Testis (tissue), 2 donors: ENCODE measurements at regions not wholly inside any gene's neighbourhood (a gene's known extent, or its start where the extent isn't known, plus 50 kb on each side); places are given as distances from the start of the nearest gene placed in this dataset.

Experiments
- DNase-seq: peaks from one replicate; pipeline ENCODE4 v3.0.0-alpha.2; 2019
- H3K27ac ChIP-seq, 2 donors: fragments of 200-600 bp; sonication (generic); one replicate each; pipeline ENCODE4 v1.5.1; 2019
- H3K27me3 ChIP-seq: fragments of 200-600 bp; sonication (generic); one replicate; pipeline ENCODE4 v1.5.1; 2019
- H3K36me3 ChIP-seq: fragments of 200-600 bp; sonication (generic); one replicate; pipeline ENCODE4 v1.5.1; 2017; ENCODE audit warnings: low read depth; ENCODE audit errors: missing control alignments
- H3K4me1 ChIP-seq: fragments of 200-600 bp; sonication (generic); one replicate; pipeline ENCODE4 v1.5.1; 2019
- H3K4me3 ChIP-seq, 2 donors: fragments of 200-600 bp; sonication (generic); one replicate each; pipeline ENCODE4 v1.5.1; 2017 to 2019
- H3K9me3 ChIP-seq: fragments of 200-600 bp; sonication (generic); one replicate; pipeline ENCODE4 v1.5.1; 2017
- CTCF ChIP-seq, 3 experiments: fragments of 450-650 bp in 2 of 3; fragments of 200-600 bp in 1 of 3; sonication (generic) in 1 of 3; IDR thresholded peaks; one replicate each; pipeline ENCODE4 v1.5.1; 2016 to 2019; ENCODE audit warnings: antibody characterized with exemption in 3 of 3, mild to moderate bottlenecking in 2 of 3, moderate library complexity in 1 of 3
- POLR2A ChIP-seq: fragments of 450-650 bp; IDR thresholded peaks from one replicate; pipeline ENCODE4 v1.6.1; 2017; ENCODE audit warnings: antibody characterized with exemption, mild to moderate bottlenecking, moderate library complexity
- WGBS, 2 donors: methylation state at CpG; one replicate each; pipeline ENCODE4 v1.1.5; 2018; 5-methylcytosine and 5-hydroxymethylcytosine counted together
- intact Hi-C: fragments of 100-400 bp; cut with DNase I; formaldehyde crosslinking; loops from one replicate; pipeline ENCODE4 v1.15.1; 2023; ENCODE audit warnings: low total_unique reads

GRCh38 chr17:13400491-13400890 is 201.2 kb downstream of the HS3ST3A1 start:
- H3K4me1 ChIP-seq: no peaks in the 10 kb centered on the region
- DNase-seq: no peak
- no peaks in the 10 kb centered on the region for H3K27me3 ChIP-seq
- intact Hi-C loops: no loop called here
- H3K36me3 ChIP-seq: no peaks in the 10 kb centered on the region
- WGBS, 2 donors: 81 to 86% methylated on average over 2 of the region's 2 CpGs
- no peak overlapping the region for H3K27ac ChIP-seq
- TF ChIP-seq CTCF (IDR thresholded peaks at IDR 0.05) (no peak), POLR2A (no peak)
- H3K9me3 ChIP-seq: no peaks in the 10 kb centered on the region
- no peak overlapping the region for H3K4me3 ChIP-seq

GRCh38 chr17:13398853-13399252 is 202.9 kb downstream of the HS3ST3A1 start:
- Histone ChIP-seq H3K36me3 (no peaks in the 10 kb centered on the region), H3K9me3 (no peaks in the 10 kb centered on the region), H3K4me1 (no peaks in the 10 kb centered on the region), H3K27me3 (no peaks in the 10 kb centered on the region), H3K27ac (no peak overlapping the region), H3K4me3 (no peak overlapping the region)
- no peak for DNase-seq
- intact Hi-C loops: no loop called here
- 90 to 94% methylated on average over 1 of the region's 1 CpG for WGBS, 2 donors
- no peak for TF ChIP-seq CTCF (IDR thresholded peaks at IDR 0.05)
- no peak for TF ChIP-seq POLR2A

- no peaks in the 10 kb centered on the region for H3K27me3 ChIP-seq
- TF ChIP-seq CTCF (IDR thresholded peaks at IDR 0.05) (no peak), POLR2A (no peak)
- H3K36me3 ChIP-seq: no peaks in the 10 kb centered on the region
- intact Hi-C loops: no loop called here
- 89 to 97% methylated on average over 1 of the region's 1 CpG for WGBS, 2 donors
- no peaks in the 10 kb centered on the region for H3K4me1 ChIP-seq
- H3K9me3 ChIP-seq: no peaks in the 10 kb centered on the region
- H3K27ac ChIP-seq: no peak overlapping the region
- DNase-seq: no peak
- H3K4me3 ChIP-seq: no peak overlapping the region
These were observed 203.6 kb downstream of the HS3ST3A1 start for GRCh38 chr17:13398091-13398490.

GRCh38 chr17:13395862-13396261 is 205.9 kb downstream of the HS3ST3A1 start:
- 78 to 93% methylated on average over 1 of the region's 1 CpG for WGBS, 2 donors
- Histone ChIP-seq H3K9me3 (no peaks in the 10 kb centered on the region), H3K27ac (no peak overlapping the region), H3K4me1 (no peaks in the 10 kb centered on the region), H3K36me3 (no peaks in the 10 kb centered on the region), H3K4me3 (no peak overlapping the region), H3K27me3 (no peaks in the 10 kb centered on the region)
- DNase-seq: no peak
- intact Hi-C loops: no loop called here
- TF ChIP-seq POLR2A (no peak), CTCF (IDR thresholded peaks at IDR 0.05) (no peak)

- WGBS, 2 donors: 82 to 88% methylated on average over 8 of the region's 8 CpGs
- H3K27ac ChIP-seq: no peak overlapping the region
- no peaks in the 10 kb centered on the region for H3K36me3 ChIP-seq
- no peak for TF ChIP-seq CTCF (IDR thresholded peaks at IDR 0.05)
- TF ChIP-seq POLR2A: no peak
- no peaks in the 10 kb centered on the region for H3K4me1 ChIP-seq
- intact Hi-C loops: no loop called here
- no peak overlapping the region for H3K4me3 ChIP-seq
- H3K27me3 ChIP-seq: no peaks in the 10 kb centered on the region
- H3K9me3 ChIP-seq: no peaks in the 10 kb centered on the region
- DNase-seq: no peak
These were observed 206.4 kb downstream of the HS3ST3A1 start for GRCh38 chr17:13395346-13395745.
